CD8-positive, alpha-beta memory T cell (primary cell): ENCODE measurements at regions not wholly inside any gene's neighbourhood (a gene's known extent, or its start where the extent isn't known, plus 50 kb on each side); places are given as distances from the start of the nearest gene placed in this dataset.
"Not testable (repeated sequence)": the region's sequence is repeated elsewhere in the genome, so short reads cannot be mapped to it uniquely, and the experiment has no call there.

Experiments
- CTCF ChIA-PET: fragments of 350-600 bp; sonication (Branson Sonifier 250); formaldehyde crosslinking; loops from one replicate; lab custom pipeline; 2021; ENCODE audit warnings: antibody characterized with exemption; lab: Charles Lee
- POLR2A ChIA-PET: fragments of 350-600 bp; sonication (Branson Sonifier 250); formaldehyde crosslinking; loops from one replicate; lab custom pipeline; 2021; ENCODE audit warnings: antibody characterized with exemption; lab: Charles Lee
- DNase-seq, 5 donors: peaks; one replicate each; pipeline versions ENCODE4 v3.0.0 to v3.0.0-alpha.2; 2020 to 2022; ENCODE audit warnings: mixed read lengths in 1 of 5
- H3K27ac ChIP-seq: one replicate; pipeline ENCODE4 v1.7.0; 2013; ENCODE audit warnings: low read depth, mild to moderate bottlenecking, low read length, moderate library complexity
- H3K27me3 ChIP-seq: 2 replicates; pipeline ENCODE4 v1.7.0; 2013; ENCODE audit warnings: low read length, mild to moderate bottlenecking; ENCODE audit not compliant: insufficient read depth, poor library complexity, severe bottlenecking
- H3K36me3 ChIP-seq: 2 replicates; pipeline ENCODE4 v1.7.0; 2013; ENCODE audit warnings: mild to moderate bottlenecking, low read length, moderate library complexity; ENCODE audit not compliant: insufficient read depth
- H3K4me1 ChIP-seq: 2 replicates; pipeline ENCODE4 v1.7.0; 2013; ENCODE audit warnings: mild to moderate bottlenecking, low read length, moderate library complexity; ENCODE audit not compliant: insufficient read depth
- H3K4me3 ChIP-seq: 2 replicates; pipeline ENCODE4 v1.7.0; 2013; ENCODE audit warnings: mild to moderate bottlenecking, low read length
- H3K9me3 ChIP-seq: 2 replicates; pipeline ENCODE4 v1.7.0; 2013; ENCODE audit warnings: mild to moderate bottlenecking, low read length
- H3K27ac Mint-ChIP-seq, 8 donors: one replicate each; pipeline ENCODE4 v1.8.0; 2020 to 2021; ENCODE audit warnings: mixed read lengths in 8 of 8, mild to moderate bottlenecking in 6 of 8, inconsistent platforms in 3 of 8, moderate library complexity in 3 of 8
- H3K27me3 Mint-ChIP-seq, 2 donors: one replicate each; pipeline ENCODE4 v1.8.0; 2020 to 2021; ENCODE audit warnings: mixed read lengths in 2 of 2, mild to moderate bottlenecking in 1 of 2, moderate library complexity in 1 of 2
- H3K36me3 Mint-ChIP-seq, 3 donors: one replicate each; pipeline ENCODE4 v1.8.0; 2020 to 2021; ENCODE audit warnings: mixed read lengths in 3 of 3, inconsistent platforms in 1 of 3, mild to moderate bottlenecking in 1 of 3
- H3K4me1 Mint-ChIP-seq, 3 donors: one replicate each; pipeline ENCODE4 v1.8.0; 2020 to 2021; ENCODE audit warnings: mixed read lengths in 3 of 3, inconsistent platforms in 1 of 3, mild to moderate bottlenecking in 1 of 3
- H3K4me3 Mint-ChIP-seq, 7 donors: one replicate each; pipeline ENCODE4 v1.8.0; 2020 to 2021; ENCODE audit warnings: mixed read lengths in 7 of 7, mild to moderate bottlenecking in 6 of 7, moderate library complexity in 4 of 7, inconsistent platforms in 2 of 7
- H3K9me3 Mint-ChIP-seq, 5 donors: one replicate each; pipeline ENCODE4 v1.8.0; 2020 to 2022; ENCODE audit warnings: mixed read lengths in 5 of 5, mild to moderate bottlenecking in 3 of 5, moderate library complexity in 2 of 5, inconsistent platforms in 1 of 5

DNA sequence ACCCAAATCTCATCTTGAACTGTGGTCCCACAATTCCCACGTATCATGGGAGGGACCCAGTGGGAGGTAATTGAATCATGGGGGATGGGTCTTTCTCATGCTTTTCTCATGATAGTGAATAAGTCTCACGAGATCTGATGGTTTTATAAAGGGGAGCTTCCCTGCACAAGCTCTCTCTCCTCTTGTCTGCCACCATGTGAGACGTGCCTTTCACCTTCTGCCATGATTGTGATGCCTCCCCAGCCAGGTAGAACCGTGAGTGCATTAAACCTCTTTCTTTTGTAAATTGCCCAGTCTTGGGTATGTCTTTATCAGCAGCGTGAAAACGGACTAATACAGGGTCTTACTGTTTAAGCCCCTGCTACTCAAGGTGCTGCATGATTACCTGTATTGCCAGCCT, 98.8 kb upstream of the PDHA1 start:
- H3K27ac ChIP-seq, H3K4me3 Mint-ChIP-seq, H3K4me1 Mint-ChIP-seq, POLR2A ChIA-PET, DNase-seq, H3K27me3 Mint-ChIP-seq, H3K36me3 ChIP-seq, H3K27me3 ChIP-seq, CTCF ChIA-PET, H3K4me1 ChIP-seq, H3K4me3 ChIP-seq, H3K36me3 Mint-ChIP-seq, H3K9me3 ChIP-seq, H3K27ac Mint-ChIP-seq: not testable (repeated sequence)
- H3K9me3 Mint-ChIP-seq = peaks cover 4 to 20% (median 14%) of the 10 kb centered on the region in 5 donors

DNA sequence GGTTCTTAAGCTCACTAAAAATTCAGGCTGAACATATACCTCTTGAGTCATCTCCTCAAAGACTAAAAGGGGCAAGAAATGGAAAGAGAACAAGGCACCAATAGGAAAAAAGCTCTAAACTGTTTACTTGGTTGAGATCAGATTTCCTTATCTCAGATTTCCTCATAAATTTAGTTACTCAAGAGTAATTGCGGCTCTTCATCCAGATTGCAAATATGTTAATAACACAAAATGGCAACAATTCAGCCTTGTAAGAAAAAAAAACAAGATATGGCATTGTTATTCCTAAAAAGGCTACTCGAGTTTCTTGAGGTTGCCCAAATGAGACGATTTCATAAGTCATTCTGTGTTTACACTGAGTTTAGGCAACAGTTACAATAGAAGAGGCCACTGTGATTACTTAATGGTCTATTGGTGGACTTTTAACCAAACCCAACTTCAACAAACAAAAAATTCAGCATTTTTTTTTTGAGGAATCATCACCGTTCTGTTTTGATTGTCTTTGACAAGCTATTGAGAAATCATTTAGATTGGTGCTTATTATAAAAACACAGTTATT, 97.9 kb upstream of the PDHA1 start:
- H3K4me3 Mint-ChIP-seq = no peak overlapping the region
- H3K4me1 Mint-ChIP-seq = no peaks in the 10 kb centered on the region
- peaks cover 4 to 20% (median 14%) of the 10 kb centered on the region in 5 donors for H3K9me3 Mint-ChIP-seq
- DNase-seq = no peak
- Histone ChIP-seq H3K4me1 (no peaks in the 10 kb centered on the region), H3K9me3 (no peaks in the 10 kb centered on the region), H3K27me3 (no peaks in the 10 kb centered on the region), H3K4me3 (no peak overlapping the region), H3K27ac (no peak overlapping the region), H3K36me3 (no peaks in the 10 kb centered on the region)
- H3K27ac Mint-ChIP-seq = no peak overlapping the region
- no peaks in the 10 kb centered on the region for H3K36me3 Mint-ChIP-seq
- peaks cover 0 to 3% of the 10 kb centered on the region in 2 donors for H3K27me3 Mint-ChIP-seq
- CTCF ChIA-PET = no interaction called here
- POLR2A ChIA-PET = no interaction called here

DNA sequence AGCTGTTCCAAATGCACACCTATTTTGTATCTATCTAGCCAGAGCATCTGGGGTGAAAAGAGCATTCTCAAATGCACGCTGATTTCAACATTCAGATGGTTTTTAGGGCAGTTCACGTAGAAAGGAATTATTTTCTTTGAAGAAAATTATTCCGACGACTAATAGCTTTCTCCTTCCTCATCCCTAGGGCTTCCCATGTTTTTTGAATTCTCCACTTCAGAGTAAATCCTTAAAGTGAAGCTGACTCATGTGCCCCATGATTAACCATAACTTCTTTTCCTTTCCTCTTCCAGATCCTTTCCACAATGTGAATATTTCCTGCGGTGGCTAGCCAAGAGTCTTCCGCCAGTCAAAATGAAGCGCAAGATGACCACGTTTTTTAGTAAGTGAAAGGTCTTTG, 86.7 kb upstream of the PDHA1 start:
- ChIA-PET POLR2A (no interaction called here), CTCF (no interaction called here)
- no peaks in the 10 kb centered on the region for H3K9me3 ChIP-seq
- no peaks in the 10 kb centered on the region for H3K36me3 ChIP-seq
- H3K4me1 ChIP-seq = no peaks in the 10 kb centered on the region
- no peak overlapping the region for H3K4me3 ChIP-seq
- Mint-ChIP-seq H3K4me3 (no peak overlapping the region), H3K27ac (no peak overlapping the region), H3K9me3 (peaks cover 0 to 3% (median 0%) of the 10 kb centered on the region in 5 donors), H3K36me3 (peaks cover 0 to 2% (median 0%) of the 10 kb centered on the region in 3 donors), H3K27me3 (peaks cover 2 to 8% of the 10 kb centered on the region in 2 donors), H3K4me1 (no peaks in the 10 kb centered on the region)
- no peak for DNase-seq
- H3K27me3 ChIP-seq = no peaks in the 10 kb centered on the region
- no peak overlapping the region for H3K27ac ChIP-seq

DNA sequence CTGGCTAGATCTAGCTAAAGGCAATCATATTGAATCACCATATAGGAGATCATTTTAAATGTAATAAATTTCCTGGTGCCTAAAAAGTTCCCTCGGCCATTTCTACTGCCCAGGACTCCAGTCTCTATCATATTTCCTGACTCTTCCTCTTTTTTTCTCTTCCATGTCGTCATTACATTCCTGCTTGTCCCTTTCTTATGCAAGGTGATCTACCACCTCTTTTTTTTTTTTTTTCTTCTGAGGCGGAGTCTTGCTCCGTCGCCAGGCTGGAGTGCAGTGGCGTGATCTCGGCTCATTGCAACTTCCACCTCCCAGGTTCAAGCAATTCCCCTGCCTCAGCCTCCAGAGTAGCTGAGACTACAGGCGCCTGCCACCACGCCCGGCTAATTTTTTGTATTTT, 82.7 kb upstream of the PDHA1 start:
- H3K4me3 Mint-ChIP-seq, H3K9me3 ChIP-seq, POLR2A ChIA-PET, H3K9me3 Mint-ChIP-seq, CTCF ChIA-PET, H3K36me3 Mint-ChIP-seq, H3K27me3 ChIP-seq, H3K27me3 Mint-ChIP-seq, H3K27ac Mint-ChIP-seq, DNase-seq, H3K36me3 ChIP-seq, H3K27ac ChIP-seq, H3K4me1 ChIP-seq, H3K4me1 Mint-ChIP-seq, H3K4me3 ChIP-seq: not testable (repeated sequence)

DNA sequence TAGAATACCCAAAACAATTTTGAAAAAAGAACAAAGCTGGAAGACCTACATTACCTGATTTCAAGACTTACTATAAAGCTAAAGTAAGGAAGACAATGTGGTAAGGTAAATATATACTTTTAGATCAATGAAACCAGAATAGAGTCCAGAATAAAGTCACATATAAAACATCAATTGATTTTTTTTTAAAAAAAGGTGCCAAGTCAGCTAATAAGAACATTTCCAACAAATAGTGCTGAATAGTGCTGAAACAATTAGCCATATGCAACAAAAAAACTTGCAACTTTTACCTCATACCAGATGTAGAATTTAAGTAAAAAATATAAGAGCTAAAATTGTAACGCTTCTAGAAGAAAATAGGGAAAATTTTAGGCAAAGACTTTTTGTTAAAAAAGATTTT, 73.0 kb upstream of the PDHA1 start:
- CTCF ChIA-PET = no interaction called here
- H3K4me3 ChIP-seq = no peak overlapping the region
- Mint-ChIP-seq H3K27ac (no peak overlapping the region), H3K4me1 (no peaks in the 10 kb centered on the region), H3K36me3 (no peaks in the 10 kb centered on the region), H3K27me3 (peaks cover 0 to 13% of the 10 kb centered on the region in 2 donors), H3K4me3 (no peak overlapping the region), H3K9me3 (peaks cover 0 to 2% (median 0%) of the 10 kb centered on the region in 5 donors)
- H3K36me3 ChIP-seq = no peaks in the 10 kb centered on the region
- no peak overlapping the region for H3K27ac ChIP-seq
- H3K4me1 ChIP-seq = no peaks in the 10 kb centered on the region
- POLR2A ChIA-PET = no interaction called here
- no peaks in the 10 kb centered on the region for H3K27me3 ChIP-seq
- H3K9me3 ChIP-seq = no peaks in the 10 kb centered on the region
- DNase-seq = no peak

DNA sequence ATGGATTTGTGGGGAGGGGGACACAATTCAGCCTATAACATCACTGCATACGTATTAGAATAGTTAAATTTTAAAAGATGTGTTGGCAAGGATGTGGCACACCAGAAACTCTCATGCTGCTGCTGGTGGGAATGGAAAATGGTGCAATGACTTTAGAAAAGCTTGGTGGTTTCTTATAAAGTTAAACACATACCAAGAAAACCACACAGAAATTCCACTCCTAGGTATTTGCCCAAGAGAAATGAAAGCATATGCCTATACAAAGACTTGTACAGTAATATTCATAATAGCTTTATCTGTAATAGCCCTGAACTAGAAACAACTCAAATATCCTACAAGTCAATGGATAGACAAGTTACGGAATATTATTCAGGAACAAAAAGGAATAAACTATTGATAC, 71.3 kb upstream of the PDHA1 start:
- H3K36me3 Mint-ChIP-seq = no peaks in the 10 kb centered on the region

DNA sequence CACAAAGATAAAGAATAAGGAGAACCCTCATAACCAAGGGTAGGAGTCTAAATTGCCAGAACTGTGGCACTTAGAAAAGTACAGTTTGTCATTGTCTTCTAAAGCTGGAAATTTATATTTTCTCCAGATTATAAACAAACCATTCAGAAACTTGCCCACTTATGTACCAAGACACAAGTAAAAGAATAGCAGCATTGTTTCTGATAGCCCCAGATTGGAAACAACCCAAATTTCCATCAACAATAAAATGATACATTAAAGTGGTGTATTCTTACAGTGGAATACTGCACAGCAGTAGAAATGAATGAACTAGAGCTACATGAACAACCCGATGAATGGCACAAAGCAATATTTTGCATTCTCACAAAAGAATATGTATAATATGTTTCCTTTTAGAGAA, 63.1 kb upstream of the PDHA1 start:
- CTCF ChIA-PET = no interaction called here
- H3K4me1 ChIP-seq = no peaks in the 10 kb centered on the region
- Mint-ChIP-seq H3K9me3 (peaks cover 0 to 6% (median 2%) of the 10 kb centered on the region in 5 donors), H3K27ac (no peak overlapping the region), H3K4me1 (no peaks in the 10 kb centered on the region), H3K27me3 (peaks cover 5 to 15% of the 10 kb centered on the region in 2 donors), H3K4me3 (no peak overlapping the region), H3K36me3 (no peaks in the 10 kb centered on the region)
- H3K27me3 ChIP-seq = no peaks in the 10 kb centered on the region
- no peaks in the 10 kb centered on the region for H3K9me3 ChIP-seq
- no peaks in the 10 kb centered on the region for H3K36me3 ChIP-seq
- POLR2A ChIA-PET = no interaction called here
- no peak overlapping the region for H3K4me3 ChIP-seq
- no peak overlapping the region for H3K27ac ChIP-seq
- no peak for DNase-seq

More for the DNA sequence above, 71.3 kb upstream of the PDHA1 start:
- no peaks in the 10 kb centered on the region for H3K9me3 ChIP-seq
- no peak for DNase-seq
- Mint-ChIP-seq H3K9me3 (peaks cover 0 to 5% (median 0%) of the 10 kb centered on the region in 5 donors), H3K27ac (no peak overlapping the region), H3K4me1 (no peaks in the 10 kb centered on the region), H3K4me3 (no peak overlapping the region), H3K27me3 (peaks cover 0 to 7% of the 10 kb centered on the region in 2 donors)
- no peaks in the 10 kb centered on the region for H3K27me3 ChIP-seq
- H3K36me3 ChIP-seq = no peaks in the 10 kb centered on the region
- POLR2A ChIA-PET = no interaction called here
- H3K27ac ChIP-seq = no peak overlapping the region
- CTCF ChIA-PET = no interaction called here
- H3K4me3 ChIP-seq = no peak overlapping the region
- H3K4me1 ChIP-seq = no peaks in the 10 kb centered on the region

DNA sequence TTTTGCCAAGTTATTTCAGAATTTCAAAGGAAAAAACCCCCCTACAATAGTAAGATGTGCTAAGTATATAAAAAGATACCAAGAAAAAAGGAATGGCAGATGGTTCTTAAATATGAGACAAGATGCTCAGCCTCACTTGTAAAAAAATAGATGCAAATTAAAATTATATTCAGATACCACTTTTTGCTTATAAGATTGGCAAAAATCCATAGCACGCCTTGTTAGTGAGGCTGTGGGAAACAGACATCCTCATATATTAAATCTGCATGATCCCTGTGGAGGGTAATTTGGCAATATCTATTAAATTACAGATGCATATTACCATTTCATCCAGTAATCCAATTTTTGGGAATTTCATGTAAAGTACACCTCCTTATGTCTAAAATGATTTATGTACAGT, 62.5 kb upstream of the PDHA1 start:
- CTCF ChIA-PET = no interaction called here
- H3K27ac Mint-ChIP-seq = no peak overlapping the region
- peaks cover 8 to 16% of the 10 kb centered on the region in 2 donors for H3K27me3 Mint-ChIP-seq
- no peak overlapping the region for H3K4me3 ChIP-seq
- no peak overlapping the region for H3K4me3 Mint-ChIP-seq
- H3K36me3 Mint-ChIP-seq = no peaks in the 10 kb centered on the region
- no peaks in the 10 kb centered on the region for H3K27me3 ChIP-seq
- no peaks in the 10 kb centered on the region for H3K9me3 ChIP-seq
- DNase-seq = no peak
- no peak overlapping the region for H3K27ac ChIP-seq
- no peaks in the 10 kb centered on the region for H3K36me3 ChIP-seq
- no peaks in the 10 kb centered on the region for H3K4me1 Mint-ChIP-seq
- H3K9me3 Mint-ChIP-seq = peaks cover 0 to 6% (median 2%) of the 10 kb centered on the region in 5 donors
- POLR2A ChIA-PET = no interaction called here
- H3K4me1 ChIP-seq = no peaks in the 10 kb centered on the region
